Activated T-cell treated with anti-CD3 and anti-CD28 coated beads for 1 hour (primary cell): ENCODE measurements at regions not wholly inside any gene's neighbourhood (a gene's known extent, or its start where the extent isn't known, plus 50 kb on each side); places are given as distances from the start of the nearest gene placed in this dataset.

Source experiments
- DNase-seq: peaks from one replicate; pipeline ENCODE4 v3.0.0-alpha.2; 2020; ENCODE audit warnings: low read depth

DNA sequence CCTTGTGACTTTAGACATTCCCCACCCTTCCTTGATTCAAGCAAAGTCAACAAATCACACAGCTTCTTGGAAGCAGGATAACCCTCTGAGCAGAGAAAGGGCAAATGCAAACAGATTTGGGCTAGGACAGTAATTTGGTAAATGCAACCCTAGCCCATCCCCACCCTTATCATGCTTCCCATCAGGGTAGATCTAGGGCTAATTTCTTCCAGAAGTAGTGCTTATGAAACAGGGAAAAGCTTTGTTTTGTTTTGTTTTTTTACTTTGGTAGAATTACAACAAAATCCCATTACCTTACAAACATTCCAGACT is 525.1 kb upstream of the NOX3 start:
- no peak for DNase-seq

DNA sequence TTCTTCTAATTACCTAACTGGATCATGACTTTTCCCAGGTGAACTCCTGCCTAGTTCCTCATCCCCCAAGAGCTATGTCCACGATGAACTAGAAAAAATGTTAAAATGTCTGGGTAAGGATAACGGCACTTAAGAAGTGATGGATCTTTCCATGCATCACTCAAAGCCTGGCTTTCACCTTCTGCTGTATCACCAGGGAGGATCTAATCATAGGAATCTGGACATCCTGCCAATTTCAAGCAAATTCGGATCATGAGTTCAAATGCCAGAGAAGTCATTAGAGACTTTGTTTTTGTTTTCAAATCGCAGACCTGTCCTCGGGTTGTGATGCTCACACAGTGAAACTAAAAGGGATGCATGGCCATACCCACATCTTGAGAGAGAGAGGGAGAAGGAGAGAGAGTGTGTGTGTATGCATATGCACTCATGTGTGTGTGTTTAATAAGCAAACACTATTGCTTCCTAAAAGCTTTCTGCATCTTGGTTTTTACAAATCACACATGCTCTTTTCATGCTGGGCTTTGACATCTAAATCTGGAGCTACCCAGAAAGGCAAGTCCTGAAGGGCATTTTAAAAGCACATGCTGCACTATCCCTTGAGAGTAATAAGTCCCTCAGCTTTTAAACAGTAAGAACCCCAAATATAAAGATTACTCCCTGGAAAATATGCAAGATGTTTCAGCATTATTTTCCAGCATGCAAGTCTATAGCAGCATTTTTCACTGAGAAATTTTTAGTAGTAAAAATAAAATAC is 524.6 kb upstream of the NOX3 start:
- no peak for DNase-seq

DNA sequence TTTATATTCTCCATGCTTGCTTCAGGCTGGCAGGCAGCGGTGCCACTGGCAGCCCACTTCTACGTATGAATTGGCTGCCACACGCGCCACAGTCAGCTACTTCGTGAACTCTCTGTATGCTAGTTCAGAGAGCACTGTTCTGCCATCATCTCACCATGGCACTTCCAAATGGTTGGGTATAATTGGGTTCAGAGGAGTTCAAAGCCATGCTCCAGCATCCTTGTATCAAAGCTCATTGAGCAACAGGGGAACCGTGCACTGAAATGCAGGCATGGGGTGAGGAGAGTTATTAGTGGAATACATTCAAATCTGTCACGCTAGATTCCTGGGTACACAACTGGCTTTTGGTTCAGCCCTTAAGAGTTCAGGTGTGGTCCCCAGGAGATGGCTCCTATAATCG is 519.9 kb upstream of the NOX3 start:
- DNase-seq = no peak

DNA sequence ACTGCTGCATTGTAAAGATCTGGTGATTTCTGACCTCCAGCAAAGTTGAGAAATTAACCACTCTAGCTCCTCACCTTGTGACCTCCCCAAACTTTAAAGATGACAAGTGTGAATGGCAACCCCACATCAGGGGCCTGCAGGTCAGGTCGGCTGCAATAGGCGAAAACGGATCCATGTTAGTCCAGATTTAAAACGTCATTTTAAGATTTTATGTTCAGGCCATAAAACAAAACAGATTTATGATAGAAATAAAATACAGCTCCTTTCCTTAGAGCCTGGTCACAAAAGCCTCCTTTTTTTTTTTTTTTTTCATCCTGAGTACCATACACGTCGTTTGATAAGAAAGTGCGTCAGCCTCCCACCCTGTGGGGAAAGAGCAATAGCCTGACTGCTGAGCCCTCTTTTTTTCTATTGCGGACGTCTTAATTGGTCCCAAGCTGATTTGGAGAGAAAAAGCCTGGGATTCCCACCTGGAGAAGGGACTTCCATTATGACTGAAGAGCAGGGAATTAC is 519.2 kb upstream of the NOX3 start:
- DNase-seq = no peak

DNA sequence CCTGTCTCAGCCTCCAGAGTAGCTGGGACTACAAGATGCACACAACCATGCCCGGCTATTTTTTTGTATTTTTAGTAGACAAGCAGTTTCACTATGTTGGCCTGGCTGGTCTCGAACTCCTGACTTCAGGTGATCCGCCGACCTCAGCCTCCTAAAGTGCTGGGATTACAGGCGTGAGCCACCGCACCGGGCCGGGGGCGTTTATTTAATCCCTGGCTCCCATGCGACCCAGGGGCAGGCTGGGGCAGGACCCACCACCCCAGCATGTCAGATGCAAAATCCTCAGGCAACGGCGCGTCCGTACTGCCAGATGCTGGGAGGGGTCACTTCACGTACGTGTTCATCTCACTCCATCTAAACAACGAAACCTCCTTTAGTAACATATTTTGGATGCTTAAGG is 518.7 kb upstream of the NOX3 start:
- DNase-seq = no peak

DNA sequence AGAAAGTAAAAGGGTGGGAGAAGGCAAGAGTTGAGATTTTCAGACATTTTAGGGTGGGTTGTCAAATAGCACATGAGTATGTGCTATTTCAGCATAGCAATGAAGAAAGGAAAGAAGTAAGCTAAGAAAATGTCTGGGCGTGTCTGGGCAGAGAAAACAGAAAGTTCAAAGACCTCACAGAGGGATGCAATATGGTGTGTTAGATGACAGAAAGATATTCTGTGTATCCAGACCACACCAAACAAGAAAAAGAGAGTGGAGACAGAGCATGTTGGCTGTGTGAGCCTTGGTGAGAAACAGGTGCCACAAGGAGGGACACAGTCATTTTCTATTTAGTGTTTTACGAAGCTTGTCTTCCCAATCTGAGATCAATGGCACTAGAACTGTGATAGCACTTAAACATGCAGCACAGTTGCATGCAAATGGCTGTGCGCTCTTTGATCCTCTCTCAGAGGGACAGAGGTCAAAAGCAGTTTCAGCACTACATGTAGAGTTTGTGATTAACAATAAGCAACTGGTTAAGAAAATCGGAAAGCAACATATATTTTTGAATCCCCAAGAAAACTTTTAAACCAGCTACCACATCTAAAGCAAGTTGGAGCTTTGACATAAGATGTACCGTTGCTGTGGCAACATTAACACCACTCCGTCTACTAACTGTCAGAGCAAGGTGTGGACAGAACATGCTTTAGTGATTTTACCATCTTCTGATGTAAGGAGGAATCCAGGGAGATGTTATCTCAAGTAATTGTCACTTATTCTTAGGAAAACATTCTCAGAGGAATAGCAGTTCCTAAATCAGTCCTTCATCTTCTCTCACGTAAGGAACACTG is 515.5 kb upstream of the NOX3 start:
- no peak for DNase-seq

DNA sequence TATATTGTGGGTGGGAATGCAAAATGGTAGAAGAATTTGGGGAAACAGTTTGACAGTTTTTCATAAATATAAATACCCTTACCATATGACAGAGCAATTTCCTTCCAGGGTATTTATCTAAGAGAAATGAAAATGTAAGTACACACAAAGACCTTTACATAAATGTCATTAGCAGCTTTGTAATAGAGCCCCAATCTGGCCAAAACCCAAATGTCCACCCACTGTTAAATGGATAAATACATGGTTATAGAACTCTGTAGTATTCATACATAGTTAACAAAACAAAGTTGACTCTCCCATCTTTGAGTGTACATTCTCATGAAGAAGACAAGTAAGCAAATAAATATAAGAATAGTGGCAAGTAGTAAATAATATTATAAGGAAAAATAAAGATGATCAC is 514.8 kb upstream of the NOX3 start:
- DNase-seq = no peak

DNA sequence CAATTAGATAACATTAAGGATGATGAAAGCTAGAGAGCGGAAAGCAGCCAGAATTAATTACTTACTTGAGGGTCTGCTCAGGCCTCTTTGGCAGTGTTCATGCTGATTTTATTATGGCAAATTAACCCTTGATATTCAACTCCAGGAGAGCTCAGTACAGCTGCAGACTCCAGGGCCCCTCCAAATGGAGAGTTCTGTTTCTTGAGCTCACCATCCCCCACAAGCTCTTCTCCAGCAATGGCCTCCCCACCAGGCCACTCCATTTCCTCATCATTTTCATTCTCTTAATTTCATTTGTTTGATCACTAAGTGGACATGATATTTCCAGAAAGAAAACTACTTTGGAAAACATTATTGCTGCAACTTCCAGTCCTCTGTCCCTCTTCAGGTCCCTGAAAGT is 513.3 kb upstream of the NOX3 start:
- DNase-seq = no peak

DNA sequence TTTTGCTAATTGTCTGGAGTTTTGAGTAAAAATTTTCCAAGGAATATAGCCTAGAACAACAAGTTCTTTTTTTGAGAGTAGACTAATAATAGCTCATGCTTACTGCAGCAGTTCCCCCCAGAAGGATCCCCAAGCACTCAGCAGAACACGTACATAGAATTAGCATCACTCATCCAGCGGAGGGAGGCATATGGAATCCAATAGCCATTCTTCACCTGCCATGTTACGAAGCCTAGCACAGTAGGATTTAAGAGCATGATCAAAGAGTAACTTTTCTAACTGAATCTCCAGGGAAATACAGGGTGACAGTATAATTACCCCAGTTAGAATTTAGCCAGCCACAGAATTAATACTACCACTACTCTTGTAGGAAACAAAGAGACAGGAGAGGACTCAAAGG is 511.7 kb upstream of the NOX3 start:
- no peak for DNase-seq

DNA sequence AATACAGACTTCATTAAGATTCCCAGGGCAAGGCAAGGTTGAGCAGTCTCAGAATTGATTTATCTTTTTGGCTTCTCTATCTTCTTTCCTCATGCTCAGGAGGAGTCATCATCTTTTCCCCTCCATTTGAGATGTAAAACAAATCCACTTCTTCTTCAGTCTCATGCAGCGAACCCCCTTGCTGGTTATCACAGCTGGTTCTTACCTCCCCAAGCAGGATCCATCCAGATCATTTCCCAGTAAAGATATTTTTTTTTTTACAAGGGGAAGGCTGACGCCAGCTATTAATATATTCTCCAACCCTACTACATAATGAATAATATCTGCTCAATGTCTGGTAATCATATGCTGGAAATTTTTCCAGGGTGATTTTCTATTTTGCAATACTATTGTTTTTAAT is 508.9 kb upstream of the NOX3 start:
- no peak for DNase-seq

DNA sequence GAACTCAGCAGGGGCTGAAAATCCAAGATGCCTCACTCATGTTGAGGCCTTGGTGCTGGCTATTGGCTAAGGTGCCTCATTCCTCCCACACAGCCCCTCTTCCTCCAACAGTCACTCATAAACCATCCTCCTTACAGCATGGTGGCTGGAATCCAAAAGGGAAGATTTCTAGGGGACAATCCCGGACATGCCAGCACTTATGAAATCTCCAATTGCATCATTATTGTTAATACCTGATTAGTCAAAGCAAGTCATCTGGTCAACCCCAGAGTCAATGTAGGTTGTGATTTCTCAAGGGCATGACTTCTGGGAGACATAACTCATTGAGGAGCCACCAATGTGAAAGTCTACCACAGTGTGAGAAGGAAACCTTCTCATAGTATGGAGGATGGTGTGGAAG is 506.6 kb upstream of the NOX3 start:
- DNase-seq = no peak

DNA sequence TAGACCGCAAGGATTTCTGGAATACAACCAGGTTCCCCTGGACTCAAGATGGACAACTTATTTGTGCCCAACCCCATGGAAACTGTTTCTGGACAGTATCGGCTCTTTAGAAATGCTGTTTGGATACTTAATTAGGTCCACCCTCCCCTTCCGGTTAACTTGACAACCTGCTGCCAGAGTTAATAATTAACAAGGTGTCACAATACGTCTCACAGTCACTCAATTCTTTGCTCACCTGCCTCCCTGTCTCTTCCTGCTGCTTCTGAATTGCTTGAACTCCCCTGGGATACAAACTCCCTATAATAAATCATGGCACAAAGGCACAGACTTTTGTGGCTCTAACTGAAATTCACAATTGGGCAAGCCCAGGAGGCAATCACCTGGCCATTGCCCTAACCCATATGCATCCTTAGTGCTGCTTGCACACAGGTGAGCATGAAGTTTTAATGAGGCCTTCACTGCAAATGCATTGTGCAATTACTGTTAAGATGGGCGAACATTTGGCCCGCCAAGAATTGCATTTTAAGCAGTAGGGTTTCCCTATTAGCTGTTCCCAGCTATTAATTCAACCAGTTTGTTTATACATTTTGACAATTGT is 504.4 kb upstream of the NOX3 start:
- no peak for DNase-seq

DNA sequence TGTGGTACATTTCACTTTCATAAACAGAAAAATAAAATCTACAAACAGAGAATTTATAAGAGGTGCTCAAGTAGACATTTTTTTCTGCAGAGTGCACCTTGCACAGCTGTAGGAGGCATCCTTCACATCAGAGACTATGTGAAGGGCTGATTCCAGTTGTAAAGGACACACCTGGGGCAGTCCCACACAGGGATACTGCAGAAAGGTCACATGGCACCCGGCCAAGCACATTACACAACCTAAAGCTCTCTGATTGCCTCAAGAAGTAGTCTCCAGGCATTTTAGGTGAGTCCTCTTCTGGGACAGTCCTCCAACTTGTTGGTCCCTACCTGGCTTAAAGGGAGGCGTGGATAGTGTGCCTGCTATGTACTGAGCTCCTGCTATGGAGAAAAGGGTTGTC is 502.9 kb upstream of the NOX3 start:
- no peak for DNase-seq

DNA sequence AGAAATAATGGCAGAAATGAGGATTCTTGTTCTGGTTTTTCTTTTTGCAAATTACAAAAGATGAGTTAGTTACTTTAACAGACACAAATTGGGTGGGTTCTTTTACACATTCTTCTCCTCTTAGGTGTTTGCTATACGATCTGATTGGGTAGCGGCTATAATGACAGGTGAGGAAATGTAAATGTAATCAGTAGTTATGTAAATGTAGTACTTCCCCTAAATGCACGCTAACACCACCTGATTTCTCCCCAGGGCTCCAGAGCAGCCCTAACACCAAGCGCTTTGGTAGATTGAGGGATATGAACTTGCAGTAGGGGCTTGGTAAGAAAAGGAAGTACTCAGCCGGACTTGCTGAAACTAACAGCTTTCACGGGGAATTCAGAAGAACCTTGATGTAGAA is 499.4 kb upstream of the NOX3 start:
- DNase-seq = no peak

DNA sequence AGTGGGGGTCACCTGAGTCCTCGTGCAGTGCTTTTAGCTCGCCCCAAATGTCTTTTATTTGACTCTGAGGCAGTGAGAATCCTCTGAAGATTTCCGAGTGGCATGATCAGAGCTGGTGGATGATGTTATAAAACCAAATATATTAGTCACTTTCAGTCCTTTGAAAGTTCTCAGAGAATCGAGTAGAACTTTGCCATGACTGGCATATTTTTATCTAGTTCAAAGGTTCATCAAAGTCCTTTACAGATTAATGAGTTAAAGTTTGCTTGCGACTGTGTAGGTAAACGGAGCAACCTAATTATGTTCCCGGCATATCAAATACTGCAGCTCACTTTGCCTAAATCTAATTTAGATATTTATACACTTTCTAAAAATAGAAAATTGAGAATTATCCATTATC is 498.5 kb upstream of the NOX3 start:
- DNase-seq = no peak

DNA sequence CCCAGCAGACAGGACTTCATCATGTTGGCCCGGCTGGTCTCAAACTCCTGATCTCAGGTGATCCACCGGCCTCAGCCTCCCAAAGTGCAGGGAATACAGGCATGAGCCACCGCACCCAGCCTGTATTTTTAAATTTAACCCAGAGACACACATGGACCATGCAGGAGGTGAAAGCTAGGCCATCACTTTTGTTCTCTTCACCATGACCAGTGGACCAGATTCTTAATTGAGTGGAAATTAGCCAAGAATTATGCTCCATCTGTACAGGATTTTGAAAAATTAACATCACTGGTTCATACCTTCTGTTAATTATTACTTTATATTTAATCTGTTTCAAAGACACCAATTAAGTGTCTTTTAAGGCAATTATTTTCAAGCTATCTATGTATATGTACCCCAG is 493.6 kb upstream of the NOX3 start:
- DNase-seq = no peak

DNA sequence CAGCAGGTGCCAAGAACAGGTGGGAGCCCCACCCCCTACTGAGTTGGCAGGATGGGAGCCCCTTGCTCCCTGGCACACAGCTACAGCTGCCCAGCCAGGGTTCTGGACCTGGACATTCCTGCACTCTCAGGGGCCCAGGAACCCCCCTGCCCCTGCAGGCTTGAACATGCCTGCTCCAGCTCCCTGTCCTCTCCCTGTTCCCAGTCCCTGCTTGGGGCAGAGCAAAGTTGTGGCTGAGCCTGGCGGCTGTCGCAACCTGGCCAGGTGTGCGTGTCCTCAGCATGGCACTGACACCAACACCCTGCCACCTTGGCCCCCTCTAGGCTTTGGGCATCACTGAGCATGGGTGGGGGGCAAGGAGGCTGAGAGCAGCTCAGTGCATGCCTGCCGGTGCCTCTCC is 491.2 kb upstream of the NOX3 start:
- DNase-seq = no peak

DNA sequence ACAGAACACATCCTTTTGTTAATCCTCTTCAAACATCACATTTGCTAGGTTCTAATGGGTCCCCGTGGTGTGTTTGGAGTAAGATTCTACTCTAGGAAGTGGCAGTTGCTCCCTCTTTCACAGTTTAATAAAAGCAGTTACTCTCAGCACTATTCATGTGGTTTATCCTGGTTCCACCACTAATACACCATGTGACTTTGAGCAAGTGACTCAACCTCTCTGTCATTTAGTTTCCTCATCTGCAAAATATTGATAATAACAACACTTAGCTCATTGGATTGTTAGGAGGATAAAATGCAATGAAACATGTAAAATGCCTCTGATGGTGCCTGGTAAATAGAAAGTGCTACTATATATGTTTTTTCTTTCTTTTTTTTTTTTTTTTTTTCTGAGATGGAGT is 488.0 kb upstream of the NOX3 start:
- no peak for DNase-seq

DNA sequence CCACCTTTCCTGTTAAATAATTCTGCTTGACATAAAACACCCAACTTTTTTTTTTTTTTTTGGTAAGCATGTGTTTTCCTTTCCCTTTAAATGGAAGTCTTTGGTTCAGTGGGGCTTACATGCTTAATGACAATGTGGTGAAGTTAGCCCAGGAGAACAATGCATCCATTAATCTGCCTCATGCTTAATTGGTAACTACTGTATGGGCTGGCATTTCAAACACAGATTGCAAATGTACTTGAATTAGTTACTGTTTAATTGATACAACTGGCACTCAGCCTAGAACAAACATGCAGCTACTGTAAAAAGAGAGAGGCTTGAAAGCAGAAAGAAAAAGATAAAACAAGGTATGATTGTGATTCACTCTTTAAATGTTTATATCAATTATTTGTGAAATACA is 483.6 kb upstream of the NOX3 start:
- DNase-seq = no peak

DNA sequence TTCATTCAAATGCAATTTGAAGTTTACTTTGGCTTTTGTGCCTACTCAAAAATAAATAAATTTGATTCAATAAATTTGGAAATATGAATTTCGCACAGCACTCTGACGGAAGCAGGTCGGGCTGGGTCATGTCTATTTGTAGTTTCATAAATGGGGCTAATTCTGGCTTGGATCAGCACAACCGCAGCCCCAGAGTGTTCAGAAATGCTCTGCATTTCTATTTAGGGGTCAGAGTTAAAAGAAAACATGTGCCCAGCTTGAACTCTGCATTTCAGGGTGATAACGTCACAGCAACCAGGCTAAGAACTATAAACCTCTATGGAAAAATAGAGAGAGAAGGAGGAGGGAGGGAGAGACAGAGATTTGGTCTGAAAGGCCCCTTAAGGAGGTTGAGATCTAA is 480.9 kb upstream of the NOX3 start:
- no peak for DNase-seq

DNA sequence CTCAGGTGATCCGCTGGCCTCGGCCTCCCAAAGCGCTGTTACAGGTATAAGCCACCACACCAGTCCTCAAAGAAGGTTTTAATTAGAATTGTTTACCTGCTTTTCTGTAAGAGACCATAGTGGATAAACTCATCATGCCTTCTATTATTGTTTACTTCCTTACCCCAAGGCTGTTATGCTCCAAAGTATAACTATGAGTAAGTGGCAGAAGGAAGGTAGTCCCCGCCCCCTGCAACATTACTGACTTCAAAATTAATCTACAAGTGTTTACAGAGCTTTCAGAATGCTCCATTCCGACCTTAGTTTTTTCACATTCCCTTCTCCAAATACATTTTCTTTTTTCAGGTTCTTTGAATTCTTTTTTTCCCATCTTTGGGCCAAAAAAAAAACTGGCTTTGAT is 480.5 kb upstream of the NOX3 start:
- DNase-seq = no peak

DNA sequence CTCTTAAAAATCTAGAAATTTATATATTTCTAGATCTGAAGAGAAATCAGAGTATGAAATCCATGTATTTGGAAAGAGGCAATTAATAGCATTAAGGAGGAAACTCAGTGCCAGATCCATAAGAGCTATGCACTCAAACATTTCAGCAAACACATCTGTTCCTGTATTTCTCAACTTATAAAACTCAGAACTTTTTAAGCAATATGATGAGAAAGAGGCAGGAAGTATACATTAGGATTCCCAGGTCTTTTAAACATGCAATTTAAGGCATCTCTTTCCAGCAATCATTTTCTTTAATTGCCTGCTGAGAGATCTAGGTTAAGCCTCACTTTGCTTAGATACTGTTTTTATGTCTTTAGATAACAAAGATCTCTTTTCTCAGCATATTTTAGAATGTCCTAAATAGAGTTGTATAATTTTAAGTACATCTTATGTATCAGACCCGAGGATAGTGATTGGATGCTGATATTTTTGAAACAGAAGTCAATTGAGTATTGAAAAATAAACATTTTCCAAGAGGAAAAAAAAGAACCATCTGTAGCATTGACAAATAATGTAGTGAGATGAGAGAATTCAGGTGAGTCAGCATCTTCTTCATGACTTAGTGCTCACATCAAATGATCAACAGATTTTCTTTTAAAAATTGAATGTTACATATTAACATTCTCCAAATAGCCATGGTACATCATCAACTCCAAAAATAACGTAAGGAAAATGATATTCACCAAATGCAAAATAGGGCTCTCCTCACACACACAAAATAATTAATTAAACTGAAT is 461.4 kb upstream of the NOX3 start:
- DNase-seq = no peak

DNA sequence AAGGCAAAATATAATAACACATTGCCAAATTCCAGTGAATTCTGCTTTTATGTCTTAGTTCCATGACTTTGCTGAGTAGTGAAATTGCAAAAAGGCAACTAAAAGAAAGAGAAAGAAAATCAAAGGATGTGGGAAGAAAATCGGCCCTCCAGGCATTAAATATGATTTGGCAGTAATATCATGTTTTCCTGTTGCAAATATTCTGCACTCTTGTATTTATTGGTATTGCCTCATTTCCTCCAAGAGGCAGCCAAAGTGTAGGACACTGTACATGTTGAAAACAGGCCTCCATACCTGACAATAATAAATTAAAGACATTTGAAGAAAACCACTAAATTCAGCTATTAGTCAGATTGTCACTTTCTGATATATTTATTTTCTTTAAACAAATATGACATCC is 460.0 kb upstream of the NOX3 start:
- no peak for DNase-seq
